ENCODE measurements at regions not wholly inside any gene's neighbourhood (a gene's known extent, or its start where the extent isn't known, plus 50 kb on each side); places are given as distances from the start of the nearest gene placed in this dataset.
"Not testable (repeated sequence)": the region's sequence is repeated elsewhere in the genome, so short reads cannot be mapped to it uniquely, and the experiment has no call there.

DNA sequence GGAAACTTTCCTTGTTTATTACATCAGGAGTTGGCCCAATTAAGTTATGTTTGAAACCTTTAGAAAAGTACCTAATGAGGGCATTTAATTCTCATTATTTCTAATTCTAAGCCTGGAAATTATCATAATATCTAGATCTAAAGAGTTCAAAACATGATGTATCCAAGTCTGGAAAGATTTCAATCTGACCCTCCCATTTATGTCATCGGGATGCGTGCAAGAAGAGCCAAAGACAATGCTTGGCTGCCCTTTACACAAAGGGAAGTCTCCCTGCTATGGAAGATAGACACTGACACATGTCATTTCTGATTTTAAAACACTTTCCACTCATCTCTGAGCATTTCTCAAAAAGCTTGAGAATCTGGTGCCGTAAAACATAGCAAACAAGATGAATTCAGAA lies 222.4 kb downstream of the ANTXR2 start:
- DNase-seq (ENCODE audit: low read depth in 2 of 2) = no peak

DNA sequence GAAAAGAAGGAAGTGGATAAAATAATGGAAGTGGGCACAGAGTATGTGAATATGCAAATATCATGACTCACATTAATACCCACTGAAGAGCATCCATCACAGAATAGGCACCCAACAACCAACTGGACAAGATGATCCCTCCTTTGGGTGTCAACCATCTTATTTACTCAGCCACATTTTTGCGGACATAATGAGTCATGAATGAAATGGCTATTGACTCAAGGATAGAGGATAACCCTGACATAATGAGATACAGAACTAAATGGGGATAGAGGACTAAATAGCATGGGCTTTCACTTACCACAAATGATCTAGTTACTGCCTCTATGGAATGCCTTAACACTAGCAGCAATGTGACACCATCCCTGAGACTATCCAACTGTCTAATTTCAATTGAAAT lies 224.7 kb downstream of the ANTXR2 start:
- no peak for DNase-seq (ENCODE audit: low read depth in 2 of 2)

DNA sequence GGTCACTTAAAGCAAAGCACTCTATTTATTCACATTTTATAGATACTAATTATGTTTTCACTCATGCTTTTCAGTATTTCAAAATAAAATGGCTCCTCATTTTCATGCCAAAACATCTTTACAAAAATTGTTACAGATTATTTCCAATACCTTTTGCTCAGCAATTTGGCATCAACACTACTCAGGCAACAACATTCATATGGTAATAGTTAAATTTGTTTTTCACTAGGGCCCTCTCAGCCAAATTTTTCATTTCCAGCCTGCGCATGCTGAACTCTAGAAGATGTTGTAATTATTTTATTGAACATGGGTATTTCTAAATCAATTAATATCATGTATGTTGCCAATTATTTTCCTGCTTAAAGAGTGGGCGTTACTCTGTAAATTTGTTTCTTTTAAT lies 225.6 kb downstream of the ANTXR2 start:
- no peak for DNase-seq (ENCODE audit: low read depth in 2 of 2)

DNA sequence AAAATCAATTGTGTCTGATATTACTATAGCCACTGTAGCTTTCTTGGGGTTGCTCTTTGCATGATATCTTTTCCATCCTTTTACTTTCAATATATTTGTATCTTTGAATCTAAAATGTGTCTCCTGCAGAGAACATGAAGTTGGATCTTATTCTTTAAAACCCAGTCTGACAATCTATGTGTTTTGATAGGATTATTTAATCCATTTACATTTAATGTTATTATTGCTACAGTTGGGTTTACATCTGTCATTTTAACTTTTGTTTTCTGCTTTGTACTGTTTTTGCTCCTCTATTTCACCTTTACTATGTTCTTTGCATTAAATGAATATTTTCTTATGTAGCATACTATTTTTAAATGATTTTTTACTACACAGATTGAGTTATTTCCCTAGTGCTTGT lies 230.9 kb downstream of the ANTXR2 start:
- DNase-seq (ENCODE audit: low read depth in 2 of 2) = no peak

DNA sequence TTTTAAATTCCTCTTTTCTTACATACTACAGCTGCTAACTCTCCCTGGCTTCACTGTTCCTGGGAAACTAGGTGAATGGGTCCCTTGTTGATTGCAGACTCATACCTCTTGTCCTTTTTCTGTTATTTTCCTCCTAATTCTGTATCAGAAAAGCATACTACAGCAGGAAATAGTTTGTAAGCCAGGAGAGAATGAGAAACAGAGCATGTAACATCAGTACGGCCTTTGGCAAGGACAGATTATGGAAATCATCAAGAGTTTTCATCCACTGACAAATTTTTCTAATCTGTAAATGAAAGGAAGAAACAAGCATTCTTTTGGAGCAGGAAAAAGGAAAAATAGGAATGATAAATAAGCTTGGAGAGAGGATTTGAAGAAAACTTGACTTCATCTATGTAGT lies 239.2 kb downstream of the ANTXR2 start:
- no peak for DNase-seq (ENCODE audit: low read depth in 2 of 2)

DNA sequence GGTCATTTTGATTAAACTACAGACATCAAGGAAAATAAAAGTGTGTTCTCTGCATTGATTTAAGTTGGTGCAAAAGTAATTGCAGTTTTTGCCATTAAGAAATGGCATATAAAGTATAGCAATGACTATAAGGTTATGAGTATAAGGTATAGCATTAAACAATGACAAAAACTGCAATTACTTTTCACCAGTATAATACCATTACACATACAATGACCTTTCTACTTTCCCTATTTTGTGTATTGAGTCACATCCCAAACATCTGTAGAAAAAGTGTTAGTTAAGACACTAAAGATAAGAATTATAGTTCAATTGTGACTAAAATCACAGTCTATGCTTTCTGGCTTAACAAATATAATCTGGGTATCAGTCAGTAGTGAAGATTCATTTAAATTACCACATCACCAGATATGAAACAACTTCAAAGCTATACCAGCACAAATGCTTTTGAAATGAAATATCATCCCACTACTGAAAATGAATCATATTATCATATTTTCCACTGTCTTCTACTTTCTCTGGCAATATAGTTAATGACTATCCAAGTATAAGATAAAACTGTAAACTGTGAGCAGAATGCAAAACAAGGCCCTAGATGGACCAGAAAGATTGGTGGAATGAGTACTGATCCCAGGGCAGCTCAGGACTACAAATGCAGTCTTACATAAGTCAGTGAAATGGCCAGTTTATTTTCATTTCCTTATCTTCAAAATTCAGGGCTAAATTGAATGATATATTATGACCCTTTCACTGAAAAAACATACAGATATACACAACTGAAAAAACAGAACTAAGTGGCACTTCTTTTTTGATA lies 241.1 kb downstream of the ANTXR2 start:
- no peak for DNase-seq (ENCODE audit: low read depth in 2 of 2)

DNA sequence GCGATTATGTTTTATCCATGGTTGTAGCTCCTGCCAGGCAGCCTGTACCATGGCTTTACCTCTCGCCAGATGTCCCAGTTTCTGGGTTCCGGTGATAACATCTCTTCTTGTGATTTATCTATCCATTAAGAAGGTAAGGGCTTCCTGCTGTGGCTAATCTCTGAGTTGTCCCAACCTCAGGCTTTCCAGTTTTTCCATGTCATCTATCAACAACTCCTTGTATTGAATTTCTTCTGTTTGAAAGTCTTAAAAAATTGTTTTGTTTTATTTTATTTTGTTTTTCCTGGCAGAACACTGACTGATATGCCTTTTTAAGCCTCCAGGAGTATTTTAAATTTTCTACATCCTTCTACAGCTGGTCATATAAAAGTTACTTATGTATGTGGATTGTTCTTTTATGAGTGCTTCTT lies 241.9 kb downstream of the ANTXR2 start:
- DNase-seq (ENCODE audit: low read depth in 2 of 2) = no peak

DNA sequence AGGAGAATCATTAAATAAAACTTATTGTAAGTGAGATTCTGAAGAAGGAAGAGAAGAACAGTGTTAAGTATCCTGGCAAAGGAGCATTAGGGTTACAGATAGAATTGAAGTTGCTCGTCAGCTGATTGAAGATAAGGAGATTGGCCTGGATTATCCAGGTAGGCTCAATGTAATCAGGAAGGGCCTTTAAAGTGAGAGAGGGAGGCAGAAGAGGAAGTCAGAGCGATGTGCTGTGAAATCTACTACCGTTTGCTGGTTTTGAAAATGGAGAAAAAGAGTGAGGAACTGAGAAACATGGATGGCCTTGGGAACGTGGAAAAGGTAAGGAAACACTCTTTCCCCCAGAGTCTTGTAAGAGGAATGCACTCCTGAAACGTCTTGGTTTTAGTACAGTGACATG lies 245.7 kb downstream of the ANTXR2 start:
- no peak for DNase-seq (ENCODE audit: low read depth in 2 of 2)

DNA sequence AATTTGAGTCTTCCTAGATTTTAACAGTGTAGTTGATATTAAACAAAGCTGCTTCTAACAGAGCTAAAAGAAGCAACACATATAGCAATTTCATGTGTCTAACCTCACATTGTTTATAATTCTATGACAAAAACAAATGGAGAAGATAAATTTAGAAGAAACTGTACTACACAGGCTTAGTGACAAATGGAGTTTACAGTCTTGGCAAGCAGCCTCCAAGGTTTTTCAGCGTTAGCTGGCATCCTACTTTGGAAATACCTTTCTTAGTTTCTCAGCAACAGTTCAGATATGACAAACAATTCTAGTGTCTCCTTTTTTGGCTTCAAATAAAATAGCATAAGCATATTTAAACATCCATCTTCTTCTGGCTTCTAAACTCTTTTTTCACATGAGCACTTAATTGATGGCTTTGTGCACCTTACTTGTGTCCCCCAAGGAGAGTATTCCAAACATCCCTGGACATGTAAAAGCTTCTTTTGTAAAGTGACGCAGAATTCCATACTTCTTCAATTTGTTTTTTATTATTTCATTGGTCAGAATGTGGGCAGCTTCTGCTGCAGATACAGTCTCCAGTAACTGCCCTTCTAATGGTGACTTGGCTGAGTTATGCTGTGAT lies 249.8 kb downstream of the ANTXR2 start:
- no peak for DNase-seq (ENCODE audit: low read depth in 2 of 2)

DNA sequence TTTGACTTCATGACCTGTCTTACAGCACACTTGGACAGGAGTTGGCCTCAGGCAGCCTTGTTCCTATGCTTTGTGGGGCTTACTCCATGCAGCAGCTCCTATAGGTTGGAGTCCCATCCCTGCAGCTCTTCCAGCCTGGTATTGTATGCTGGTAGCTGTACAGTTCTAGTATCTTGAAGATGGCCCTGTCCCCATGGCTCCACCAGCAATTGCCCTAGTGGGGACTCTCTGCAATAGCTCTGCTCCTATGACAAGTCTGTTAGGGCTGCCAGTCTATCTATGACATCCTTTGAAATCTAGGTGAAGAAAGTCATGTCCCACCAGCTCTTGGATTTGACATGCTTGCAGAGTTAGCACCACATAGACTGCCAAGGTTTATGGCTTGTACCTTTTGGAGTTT lies 252.6 kb downstream of the ANTXR2 start:
- no peak for DNase-seq (ENCODE audit: low read depth in 2 of 2)

DNA sequence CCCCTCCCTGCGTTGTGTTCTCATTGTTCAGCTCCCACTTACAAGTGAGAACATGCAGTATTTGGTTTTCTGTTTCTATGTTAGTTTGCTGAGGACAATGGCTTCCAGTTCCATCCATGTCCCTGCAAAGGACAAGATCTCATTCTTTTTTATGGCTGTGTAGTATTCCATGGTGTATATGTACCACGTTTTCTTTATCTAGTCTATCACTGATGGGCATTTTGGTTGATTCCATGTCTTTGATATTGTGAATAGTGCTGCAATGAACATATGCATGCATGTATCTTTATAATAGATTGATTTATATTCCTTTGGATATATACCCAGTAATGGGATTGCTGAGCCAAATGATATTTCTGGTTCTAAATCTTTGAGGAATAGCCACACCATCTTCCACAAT lies 265.1 kb downstream of the ANTXR2 start:
- not testable (repeated sequence) for DNase-seq (ENCODE audit: low read depth in 2 of 2)

DNA sequence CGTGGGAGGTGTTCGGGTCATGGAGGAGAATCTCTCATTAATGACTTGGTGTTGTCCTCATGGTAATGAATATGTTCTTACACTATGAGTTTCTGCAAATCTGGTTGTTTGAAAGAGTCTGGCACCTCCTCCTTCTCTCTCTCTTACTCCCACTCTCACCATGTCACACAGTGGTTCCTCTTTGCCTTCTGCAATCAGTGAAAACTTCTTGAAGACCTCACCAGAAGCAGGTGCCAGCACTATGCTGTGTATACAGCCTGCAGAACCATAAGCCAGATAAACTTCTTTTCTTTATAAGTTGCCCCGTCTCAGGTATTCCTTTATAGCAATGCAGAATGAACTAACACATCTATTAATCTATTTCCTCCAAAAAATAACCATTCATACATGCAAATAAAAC lies 275.0 kb downstream of the ANTXR2 start:
- no peak for DNase-seq (ENCODE audit: low read depth in 2 of 2)

DNA sequence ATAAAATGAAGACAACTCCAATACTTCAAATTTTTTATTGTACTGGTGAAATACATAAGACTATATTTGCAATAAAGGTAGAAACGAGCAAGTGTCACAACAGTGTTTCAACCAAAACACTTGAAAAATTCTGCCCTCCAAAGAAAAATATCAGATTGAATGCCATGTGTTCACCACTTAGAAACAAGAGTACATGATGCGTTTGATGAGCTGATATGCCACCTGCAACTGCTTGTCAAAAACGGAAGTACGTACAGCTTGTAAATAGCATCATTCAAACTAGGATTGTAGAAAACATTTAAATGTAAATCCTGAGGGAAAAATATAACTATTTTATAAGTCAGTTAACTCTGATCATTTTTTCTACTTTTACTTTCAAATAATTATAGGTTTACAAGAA lies 276.1 kb downstream of the ANTXR2 start:
- DNase-seq (ENCODE audit: low read depth in 2 of 2) = no peak

DNA sequence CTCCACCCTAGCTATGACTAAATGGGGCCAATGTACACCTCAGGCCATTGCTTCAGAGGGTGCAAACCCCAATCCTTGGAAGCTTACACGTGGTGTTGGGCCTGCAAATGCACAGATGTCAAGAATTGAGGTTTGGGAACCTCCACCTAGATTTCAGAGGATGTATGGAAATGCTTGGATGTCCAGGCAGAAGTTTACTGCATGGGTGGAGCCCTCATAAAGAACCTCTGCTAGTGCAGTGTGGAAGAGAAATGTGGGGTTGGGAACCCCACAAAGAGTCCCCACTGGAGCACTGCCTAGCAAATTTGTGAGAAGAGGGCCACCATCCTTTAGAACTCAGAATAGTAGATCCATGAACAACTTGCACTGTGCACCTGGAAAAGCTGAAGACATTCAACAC lies 284.1 kb downstream of the ANTXR2 start:
- DNase-seq (ENCODE audit: low read depth in 2 of 2) = no peak

DNA sequence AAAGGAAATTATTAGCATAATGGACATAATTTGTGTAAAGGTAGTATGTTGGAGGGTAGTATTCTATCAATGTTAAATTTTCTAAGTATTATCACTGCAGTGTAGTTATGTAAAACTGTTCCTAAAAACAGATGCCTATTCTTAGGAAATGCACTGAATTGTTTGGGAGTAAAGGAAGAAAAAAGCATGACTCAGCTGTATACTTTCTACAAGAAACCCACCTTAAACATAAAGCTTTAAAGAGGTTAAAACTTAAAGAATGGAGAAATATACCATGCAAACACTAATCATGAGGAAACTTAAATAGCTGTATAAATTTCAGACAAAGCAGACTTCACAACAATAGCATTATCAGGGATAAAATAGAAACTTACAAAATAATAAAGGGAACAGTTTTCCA lies 292.9 kb downstream of the ANTXR2 start:
- DNase-seq (ENCODE audit: low read depth in 2 of 2) = no peak

DNA sequence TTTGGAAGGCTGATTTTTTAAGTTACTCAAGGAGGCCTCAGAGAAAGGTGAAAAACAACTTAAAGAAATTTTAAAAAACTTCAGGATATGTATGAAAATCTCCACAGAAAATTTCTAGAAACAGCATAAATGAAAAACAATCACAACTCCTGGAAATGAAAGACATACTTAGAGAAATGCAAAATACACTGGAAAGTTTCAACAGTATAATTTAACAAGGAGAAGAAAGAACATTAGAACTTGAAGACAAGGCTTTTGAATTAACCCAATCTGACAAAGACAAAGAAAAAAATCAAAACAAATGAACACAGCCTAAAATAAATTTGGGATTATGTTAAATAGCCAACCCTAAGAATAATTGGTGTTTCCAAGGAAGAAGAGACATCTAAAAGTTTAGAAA lies 300.5 kb downstream of the ANTXR2 start:
- no peak for DNase-seq (ENCODE audit: low read depth in 2 of 2)

DNA sequence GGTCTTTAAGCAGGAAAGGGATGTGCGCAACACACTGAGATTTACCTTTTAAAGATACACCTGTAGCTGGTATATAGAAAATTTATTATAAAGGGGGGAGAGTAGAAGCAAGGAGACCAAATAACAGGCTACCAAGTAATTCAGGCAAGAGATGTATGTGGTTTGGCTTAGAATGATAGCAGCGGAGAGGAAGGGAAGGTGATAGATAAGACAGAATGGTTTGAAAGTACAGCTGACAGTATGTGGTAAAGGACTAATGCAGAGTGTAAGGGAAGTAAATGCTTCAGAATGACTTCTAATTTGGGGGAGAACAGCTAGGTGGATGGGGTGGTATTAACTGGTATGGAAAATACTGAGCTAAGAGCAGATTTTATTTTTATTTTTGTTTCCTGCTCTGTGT lies 308.9 kb downstream of the ANTXR2 start:
- DNase-seq (ENCODE audit: low read depth in 2 of 2) = no peak

DNA sequence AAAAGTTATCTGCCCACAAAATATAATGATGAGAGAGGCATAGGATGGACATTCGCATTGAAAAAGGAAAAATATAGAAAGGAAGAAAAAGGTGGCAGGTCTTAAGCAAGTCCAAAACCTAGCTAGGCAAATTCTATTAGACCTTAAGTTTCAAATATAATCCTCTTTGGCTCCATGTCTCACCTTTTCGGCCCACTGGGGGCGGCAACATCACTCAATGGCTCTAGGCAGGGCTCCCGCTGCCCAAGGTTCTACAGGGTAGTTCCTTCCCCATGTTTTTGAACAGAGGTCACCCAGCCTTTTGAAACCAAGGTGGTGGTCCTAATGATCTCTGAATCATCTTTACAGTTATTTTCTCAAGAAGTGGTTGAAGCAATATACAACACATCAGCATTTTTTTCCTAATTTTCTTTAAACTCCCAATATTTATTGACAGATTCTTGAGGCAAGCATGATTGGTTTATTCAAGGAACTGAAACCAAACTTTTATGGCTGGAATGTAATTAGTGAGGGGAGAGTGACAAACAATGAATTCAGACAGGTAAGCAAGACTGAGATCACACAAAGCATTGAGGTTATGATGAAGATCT lies 309.4 kb downstream of the ANTXR2 start:
- DNase-seq (ENCODE audit: low read depth in 2 of 2) = no peak

DNA sequence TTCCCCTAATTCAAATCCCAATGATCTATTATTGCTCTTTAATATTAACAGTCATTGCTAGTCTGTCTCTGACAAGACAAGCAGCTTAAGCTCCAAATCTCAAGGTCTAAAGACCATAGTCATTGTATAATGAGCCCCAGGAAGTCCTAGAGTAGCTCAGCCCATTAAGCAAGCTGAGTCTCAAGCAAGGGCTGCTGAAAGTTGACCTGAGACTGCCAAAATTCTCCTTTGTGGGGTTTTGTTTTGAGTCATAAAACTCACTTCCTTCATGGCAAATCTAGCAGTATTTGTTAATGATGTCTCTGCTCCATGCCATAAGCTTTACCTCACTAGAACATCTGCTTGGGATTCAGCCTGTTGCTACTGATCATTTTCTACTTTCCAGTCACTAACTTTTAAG lies 313.2 kb downstream of the ANTXR2 start:
- no peak for DNase-seq (ENCODE audit: low read depth in 2 of 2)

DNA sequence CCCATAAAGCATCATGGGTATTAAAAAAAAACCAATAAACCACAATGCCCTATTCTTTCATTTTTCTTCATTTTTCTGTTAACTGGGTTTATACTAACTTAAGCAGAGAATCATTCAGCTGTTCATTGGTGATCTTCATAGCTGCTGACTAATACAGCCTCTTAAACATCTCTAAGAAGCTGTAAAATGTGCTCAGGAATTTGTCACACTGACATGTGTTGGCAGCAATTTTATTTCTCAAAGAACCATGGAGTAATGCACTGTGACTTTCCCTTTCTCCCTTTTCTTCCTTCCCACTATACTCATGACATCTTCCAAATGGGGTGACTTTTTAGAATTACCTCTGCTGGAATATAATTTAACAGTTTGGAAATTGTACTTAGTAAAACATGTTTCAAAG lies 315.4 kb downstream of the ANTXR2 start:
- DNase-seq (ENCODE audit: low read depth in 2 of 2) = no peak

DNA sequence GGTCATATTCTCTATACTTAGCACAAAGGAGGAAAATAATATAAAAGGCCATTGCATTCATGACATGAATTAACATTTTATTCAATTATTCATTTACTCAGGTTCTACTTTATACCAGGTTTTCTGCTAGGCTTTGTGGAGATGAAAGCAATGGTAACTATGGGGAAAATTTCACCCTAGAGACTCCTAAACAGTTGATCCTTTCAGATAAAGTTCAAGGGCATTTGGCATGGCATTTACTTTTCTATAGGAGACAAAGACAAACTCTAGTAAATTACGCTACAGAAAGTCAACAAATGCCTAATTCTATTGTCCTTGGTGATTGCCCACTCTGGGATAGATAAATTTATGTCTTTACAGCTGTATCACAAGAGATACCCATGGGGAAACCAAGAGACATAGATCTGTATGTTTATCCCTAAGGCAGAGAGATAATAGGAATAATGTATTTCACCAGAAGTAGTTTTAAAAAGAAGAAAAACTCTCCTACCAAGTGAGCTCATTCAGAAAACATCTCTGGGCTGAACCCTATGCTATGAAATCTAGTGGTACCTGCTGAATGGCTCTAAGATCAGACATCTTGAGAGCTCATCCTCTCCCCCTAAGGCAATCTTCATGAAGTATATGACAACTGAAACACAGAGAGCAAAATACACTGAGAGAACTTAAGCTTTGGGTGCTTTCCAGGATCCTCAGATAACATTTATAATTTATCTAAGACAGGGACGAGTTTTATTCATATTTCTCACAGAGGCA lies 316.7 kb downstream of the ANTXR2 start:
- no peak for DNase-seq (ENCODE audit: low read depth in 2 of 2)

DNA sequence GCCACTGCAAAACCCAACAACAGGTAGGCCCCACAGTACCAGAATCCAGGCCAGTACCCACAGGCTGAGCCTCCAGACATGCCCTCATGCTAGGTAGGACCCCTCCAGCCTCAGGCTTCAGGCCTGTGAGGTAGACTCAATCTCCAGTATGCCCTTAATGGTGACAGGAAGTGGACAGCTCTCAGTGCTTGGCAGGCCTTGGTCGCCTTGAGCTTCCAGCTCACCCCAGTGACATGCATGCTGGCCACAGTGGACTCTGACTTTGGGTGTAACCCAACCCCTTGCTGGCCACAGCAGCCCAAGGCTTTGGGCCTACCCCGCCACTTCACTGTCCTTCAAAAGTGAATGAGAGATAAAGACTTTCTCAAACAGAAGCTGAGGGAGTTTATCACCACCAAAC lies 324.2 kb downstream of the ANTXR2 start:
- no peak for DNase-seq (ENCODE audit: low read depth in 2 of 2)

DNA sequence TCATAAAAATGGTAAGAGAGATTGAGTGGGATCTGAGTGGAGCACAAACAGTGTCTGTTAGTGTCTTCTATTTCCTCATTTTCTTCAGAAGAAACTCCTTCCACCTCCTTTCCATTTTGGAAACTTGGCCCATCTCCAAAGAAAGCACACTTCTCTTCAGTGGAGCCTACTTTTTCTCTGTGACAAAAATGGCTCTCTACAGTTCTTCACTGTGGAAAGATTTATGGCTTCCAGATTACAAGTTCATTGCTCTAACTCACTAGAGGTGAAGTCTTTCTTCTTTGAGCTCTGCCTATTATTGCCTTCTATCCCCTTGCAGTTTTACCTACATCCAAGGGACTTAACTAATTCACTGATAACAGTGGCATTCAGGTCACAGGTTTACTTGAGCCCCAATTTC lies 325.8 kb downstream of the ANTXR2 start:
- DNase-seq (ENCODE audit: low read depth in 2 of 2) = no peak

Data from fibroblast of skin of left quadriceps (primary cell).